Astrocyte of the cerebellum (primary cell): ENCODE measurements at regions not wholly inside any gene's neighbourhood (a gene's known extent, or its start where the extent isn't known, plus 50 kb on each side); places are given as distances from the start of the nearest gene placed in this dataset.
A peak's percentile ranks its signal among the peaks of the same experiment; 100 is the strongest.

Experiments
- DNase-seq: peaks from one replicate; pipeline ENCODE4 v3.0.0-alpha.2; 2011; ENCODE audit warnings: low read depth
- H3K4me3 ChIP-seq: 2 replicates; pipeline ENCODE4 v1.5.1; 2011; ENCODE audit warnings: mild to moderate bottlenecking, low read depth, low read length, moderate library complexity
- in situ Hi-C: cut with HindIII; loops from 2 replicates; pipeline ENCODE4 v1.10.0; 2017; ENCODE audit warnings: low sequenced_read_pairs
- TF ChIP-seq, protein P1 (sequence below): IDR thresholded peaks from 2 replicates; pipeline ENCODE4 v1.5.1; 2012; ENCODE audit warnings: low read length, low read depth, moderate library complexity, mild to moderate bottlenecking; ENCODE audit errors: missing control alignments

DNA sequence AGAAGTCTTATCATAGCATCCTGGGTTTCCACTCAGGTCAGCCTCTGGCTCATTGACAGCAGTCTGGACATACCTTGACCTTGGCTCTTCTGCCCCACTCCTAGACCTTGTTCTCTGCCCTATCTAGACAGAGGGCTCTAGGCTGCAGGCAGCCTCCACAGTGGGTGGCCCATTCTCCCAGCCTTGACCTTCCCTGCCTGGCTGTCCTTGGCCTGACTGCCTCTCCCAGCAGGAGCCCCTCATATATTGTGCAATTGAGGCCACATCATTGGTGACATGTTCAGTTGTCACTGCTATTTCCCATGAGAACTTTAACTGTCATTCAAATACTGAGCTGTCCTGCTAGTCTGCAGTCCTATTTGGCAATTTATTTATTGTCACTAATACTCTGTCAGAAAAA is 503.4 kb downstream of the PLXNA4 start:
- in situ Hi-C loops = no loop called here

DNA sequence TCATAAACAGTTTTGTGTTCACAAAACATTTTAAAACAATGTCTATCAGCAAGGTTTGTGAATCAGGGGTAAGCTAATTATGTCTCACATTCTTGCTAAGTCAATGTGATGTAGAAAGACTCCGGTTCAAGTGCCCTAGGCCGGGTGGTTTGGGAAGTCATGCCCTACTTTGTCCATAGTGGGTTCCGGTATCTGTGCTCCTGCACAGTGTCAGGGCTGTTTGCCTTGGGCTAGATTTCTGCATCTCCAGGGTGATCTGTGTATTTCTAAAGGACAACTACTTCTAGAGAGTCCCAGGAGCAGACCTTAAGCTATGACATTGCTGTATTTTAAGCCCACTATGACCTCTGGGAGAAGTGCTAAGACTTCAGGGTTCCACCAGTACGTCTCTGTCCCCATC is 504.1 kb downstream of the PLXNA4 start:
- DNase-seq = no peak
- no peak overlapping the region for H3K4me3 ChIP-seq
- TF ChIP-seq, protein P1, sequence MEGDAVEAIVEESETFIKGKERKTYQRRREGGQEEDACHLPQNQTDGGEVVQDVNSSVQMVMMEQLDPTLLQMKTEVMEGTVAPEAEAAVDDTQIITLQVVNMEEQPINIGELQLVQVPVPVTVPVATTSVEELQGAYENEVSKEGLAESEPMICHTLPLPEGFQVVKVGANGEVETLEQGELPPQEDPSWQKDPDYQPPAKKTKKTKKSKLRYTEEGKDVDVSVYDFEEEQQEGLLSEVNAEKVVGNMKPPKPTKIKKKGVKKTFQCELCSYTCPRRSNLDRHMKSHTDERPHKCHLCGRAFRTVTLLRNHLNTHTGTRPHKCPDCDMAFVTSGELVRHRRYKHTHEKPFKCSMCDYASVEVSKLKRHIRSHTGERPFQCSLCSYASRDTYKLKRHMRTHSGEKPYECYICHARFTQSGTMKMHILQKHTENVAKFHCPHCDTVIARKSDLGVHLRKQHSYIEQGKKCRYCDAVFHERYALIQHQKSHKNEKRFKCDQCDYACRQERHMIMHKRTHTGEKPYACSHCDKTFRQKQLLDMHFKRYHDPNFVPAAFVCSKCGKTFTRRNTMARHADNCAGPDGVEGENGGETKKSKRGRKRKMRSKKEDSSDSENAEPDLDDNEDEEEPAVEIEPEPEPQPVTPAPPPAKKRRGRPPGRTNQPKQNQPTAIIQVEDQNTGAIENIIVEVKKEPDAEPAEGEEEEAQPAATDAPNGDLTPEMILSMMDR = no peak
- in situ Hi-C loops = no loop called here

More for the DNA sequence above, 503.4 kb downstream of the PLXNA4 start:
- no peak for DNase-seq
- H3K4me3 ChIP-seq = no peak overlapping the region
- TF ChIP-seq, protein P1 = no peak

DNA sequence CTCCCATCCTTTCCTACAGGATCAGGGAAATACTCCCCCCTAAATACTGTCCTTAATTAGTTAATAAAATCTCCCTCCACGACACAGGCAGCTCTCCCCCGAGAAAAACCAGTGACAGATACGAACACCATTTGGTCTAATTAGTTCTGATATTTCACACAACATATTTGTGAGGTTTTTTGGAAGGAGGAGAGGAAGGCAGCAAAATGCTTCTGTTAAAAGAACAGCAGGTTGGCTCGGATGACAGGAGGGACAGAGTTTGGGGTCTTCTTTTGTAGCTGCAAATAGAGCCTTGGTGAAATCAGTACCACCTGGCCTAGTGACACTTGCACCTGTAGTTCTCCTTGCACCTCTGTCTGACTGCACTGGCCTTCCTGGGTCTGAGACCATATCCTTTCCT is 507.0 kb downstream of the PLXNA4 start:
- TF ChIP-seq, protein P1 = no peak
- in situ Hi-C loops = no loop called here
- H3K4me3 ChIP-seq = no peak overlapping the region
- no peak for DNase-seq

DNA sequence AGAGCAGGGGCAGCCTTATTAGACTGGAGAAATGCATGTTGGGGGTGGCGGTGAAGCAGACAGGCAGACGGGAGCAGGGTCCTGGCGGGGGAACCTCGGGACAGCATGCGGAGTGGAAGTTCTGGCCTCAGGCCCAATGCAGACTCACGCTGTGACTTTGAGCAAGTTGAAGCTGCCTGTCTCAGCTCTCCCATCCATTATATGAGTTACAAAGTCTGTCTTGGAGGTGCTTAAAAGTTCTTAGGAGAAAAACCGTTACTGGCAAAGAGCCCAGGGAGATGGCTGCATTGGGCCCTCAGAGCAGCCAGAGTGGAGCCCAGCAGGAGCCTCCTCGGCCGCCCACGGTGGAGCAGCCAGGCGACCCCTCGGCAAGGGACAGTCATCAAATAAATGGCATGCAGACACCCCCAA is 509.5 kb downstream of the PLXNA4 start:
- DNase-seq = peak; percentile 53
- in situ Hi-C loops = no loop called here
- TF ChIP-seq, protein P1 = no peak
- H3K4me3 ChIP-seq = no peak overlapping the region

DNA sequence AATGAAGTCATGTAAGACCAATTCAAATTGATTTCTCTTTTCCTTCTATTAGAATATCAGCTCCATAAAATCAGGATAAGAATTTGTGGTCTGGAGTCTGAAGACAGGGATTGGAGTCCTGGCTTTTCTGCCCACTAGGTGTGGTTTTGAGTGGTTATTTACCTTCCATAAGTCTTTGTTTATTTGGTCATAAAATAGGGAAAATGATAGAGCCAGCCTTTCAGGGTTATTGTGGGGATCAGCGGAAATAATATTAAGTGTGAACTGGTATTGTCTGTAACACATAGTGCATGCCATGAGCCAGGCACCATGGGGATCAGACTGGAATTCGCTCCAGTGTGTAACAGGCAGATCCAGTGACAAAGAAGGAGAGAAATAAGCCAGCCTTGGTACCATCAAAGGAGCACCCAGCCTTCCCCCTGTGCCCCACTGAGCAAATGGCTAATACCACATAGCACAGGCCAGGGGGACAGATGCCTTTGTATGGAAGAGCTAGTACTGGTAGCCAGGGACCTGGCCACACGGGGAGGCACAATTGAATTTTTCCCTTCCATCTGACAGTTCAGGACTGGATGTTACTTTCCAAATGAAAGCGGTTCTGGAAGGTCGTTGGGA is 509.7 kb upstream of the PODXL start:
- TF ChIP-seq, protein P1 = no peak
- no peak overlapping the region for H3K4me3 ChIP-seq
- in situ Hi-C loops = no loop called here
- DNase-seq = no peak

DNA sequence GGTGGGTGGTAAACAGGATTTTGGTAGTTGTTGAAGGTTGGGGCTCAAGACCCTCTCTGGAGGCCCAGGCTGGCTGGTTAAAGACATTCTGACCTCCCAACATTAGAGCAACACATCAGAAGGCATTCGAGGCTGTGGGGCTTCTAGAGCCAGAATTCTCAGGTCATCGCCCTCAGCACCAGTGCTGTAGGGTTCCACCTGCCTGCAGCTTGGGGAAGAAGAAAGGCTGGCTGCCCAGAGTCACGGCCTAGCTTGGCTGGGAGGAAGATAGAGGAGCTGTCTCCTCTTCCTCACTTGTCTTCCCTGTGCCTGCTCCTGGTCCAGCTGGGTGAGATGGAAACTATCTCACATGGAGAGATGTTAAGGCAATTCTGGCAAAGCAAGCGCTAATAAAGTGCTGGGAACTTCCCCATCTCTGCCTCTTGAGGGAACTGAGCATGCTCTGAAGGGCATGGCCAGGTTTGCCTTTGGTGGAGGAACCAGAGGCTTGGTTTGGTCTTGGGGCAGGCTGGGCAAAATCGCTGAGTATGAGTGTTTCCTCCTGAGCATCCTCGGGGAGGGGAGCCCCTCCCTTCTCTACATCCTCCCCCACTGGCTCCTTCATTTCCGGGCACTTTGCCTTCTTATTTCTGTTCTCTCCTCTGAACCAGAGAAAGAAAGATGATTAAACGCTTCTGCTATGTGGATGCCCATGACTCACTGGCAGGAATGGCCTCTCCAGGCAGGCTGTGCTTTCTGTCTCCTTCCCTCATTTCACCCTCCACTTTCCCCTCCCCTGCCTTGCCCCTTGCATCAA is 509.0 kb upstream of the PODXL start:
- DNase-seq = peak; percentile 89
- in situ Hi-C loops = no loop called here
- TF ChIP-seq, protein P1 = no peak
- no peak overlapping the region for H3K4me3 ChIP-seq
